Stimulated activated CD8-positive, alpha-beta memory T cell treated with anti-CD3 and anti-CD28 coated beads, Interleukin-4, amount 100 ng/mL, for 4 hours (primary cell): ENCODE measurements at regions not wholly inside any gene's neighbourhood (a gene's known extent, or its start where the extent isn't known, plus 50 kb on each side); places are given as distances from the start of the nearest gene placed in this dataset.
"Not testable (repeated sequence)": the region's sequence is repeated elsewhere in the genome, so short reads cannot be mapped to it uniquely, and the experiment has no call there.

ENCODE experiments used
- DNase-seq, 2 donors: peaks; one replicate each; pipeline ENCODE4 v3.0.0-alpha.2; 2020; ENCODE audit warnings: low read depth in 2 of 2, low spot score in 1 of 2

- DNase-seq = no peak
Measured at GRCh38 chr20:33908336-33908735, 85.4 kb upstream of the RALY start.

DNA sequence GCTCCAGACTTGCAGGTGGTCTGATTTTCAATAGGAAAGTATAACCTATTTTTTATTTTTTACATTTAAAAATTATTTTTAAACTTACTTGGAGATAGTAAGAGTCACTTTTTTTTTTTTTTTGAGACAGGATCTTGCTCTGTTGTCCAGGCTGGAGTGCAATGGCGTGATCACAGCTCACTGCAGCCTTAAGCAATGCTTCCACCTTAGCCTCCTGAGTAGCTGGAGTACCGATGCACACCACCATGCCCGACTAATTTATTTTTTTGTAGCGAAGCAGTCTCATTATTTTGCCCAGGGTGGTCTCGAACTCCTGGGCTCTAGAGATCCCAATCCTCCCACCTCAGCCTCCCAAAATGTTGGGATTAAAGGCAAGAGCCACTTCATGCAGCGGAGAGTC lies 84.8 kb upstream of the RALY start:
- no peak for DNase-seq

DNA sequence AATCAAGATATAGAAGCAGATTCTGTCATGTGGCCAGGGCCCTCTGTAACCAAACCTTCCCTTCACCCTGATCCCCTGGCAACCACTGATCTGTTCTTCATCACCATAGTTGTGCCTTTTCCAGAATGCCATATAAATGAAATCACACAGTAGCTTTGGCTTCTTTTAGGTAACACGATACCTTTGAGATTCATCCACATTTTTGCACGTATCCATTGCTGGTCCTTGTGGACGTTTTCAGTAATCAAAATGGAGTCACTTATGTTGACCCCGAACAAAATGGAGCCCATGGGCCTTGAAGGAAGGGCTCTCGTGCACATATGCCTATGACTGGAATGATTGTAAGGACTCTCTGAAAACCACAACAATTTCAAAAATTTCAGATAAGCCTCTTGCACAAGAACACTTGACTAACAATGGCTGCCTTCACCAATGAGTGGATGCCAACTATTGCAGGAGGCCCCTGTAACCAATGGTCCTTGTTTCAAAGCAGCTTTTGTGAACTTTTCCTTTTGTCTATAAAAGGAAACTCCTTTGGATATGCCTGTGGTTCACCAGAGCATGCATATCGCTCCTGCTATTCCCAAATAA lies 84.3 kb upstream of the RALY start:
- no peak for DNase-seq

DNA sequence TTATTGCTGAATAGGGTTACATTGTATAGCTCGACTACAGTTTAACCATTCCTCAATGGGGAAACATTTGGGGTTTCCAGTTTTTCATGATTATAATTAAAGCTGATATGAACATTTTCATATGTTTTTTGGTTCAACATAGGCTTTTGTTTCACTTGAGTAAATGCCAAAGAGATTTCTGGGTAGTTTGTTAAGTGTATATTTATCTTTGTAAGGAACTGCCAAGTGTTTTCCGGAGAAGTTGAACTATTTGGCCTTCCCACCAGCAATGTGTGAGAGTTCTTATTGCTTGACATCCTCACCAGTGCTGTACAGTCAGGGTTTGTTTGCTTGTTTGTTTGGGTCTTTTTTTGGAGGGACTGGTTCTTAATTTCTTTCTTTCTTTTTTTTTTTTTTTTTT lies 83.7 kb upstream of the RALY start:
- DNase-seq = no peak

DNA sequence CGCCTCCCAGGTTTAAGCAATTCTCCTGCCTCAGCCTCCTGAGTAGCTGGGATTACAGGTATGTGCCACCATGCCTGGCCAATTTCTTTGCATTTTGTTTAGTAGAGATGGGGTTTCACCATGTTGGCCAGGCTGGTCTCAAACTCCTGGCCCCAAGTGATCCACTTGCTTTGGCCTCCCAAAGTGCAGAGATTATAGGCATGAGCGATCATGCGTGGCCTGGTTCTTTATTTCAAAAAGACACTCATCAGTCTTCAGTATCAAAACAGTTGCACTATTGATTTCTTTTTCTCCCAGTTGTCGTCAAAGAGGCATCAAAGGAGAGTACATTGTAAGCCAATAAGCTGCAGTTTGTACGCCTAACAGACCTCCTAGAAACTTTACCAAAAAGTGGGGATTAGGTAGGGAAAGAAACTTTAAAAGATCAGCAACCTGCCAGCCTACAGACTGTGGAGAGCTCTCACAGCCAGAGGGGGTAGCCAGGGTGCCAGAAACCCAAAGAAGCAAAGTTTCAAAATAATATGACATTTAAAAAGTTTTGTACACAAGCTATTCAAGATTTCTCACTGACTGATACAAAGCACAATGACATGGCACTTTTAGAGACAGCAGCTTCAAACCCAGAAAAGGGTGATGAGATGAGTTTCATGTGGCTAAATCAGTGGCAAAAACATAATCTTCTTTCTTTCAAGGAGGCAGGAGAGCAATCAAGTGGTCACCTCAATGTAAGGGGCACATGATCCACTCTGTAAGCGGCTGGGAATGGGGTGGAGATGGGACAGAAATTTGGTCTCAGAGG lies 83.0 kb upstream of the RALY start:
- no peak for DNase-seq

DNA sequence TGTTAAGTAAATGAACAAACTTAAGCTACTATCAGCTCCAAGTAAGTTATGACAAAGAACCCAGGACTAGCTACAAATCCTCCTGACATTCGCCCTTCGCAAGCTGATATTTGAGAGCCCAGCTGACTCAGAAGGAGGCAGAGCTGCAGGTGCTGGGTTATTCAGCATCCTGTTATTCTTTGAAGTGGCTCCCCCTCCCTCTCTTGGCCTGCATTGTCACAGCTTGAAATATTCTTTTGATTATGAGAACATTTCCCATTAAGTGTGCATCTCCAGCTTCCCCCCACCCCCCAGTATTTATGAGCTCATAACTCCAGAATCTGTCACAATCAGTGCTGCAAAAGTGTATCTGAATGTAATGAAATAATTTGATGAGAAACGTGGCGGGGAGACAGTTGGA lies 78.8 kb upstream of the RALY start:
- peak; percentile 8 to 9 for DNase-seq

GRCh38 chr20:33915726-33916331 lies 77.9 kb upstream of the RALY start:
- DNase-seq = peak; percentile 20 to 24

- no peak for DNase-seq
Measured at GRCh38 chr20:33916768-33917167, 76.9 kb upstream of the RALY start.

DNA sequence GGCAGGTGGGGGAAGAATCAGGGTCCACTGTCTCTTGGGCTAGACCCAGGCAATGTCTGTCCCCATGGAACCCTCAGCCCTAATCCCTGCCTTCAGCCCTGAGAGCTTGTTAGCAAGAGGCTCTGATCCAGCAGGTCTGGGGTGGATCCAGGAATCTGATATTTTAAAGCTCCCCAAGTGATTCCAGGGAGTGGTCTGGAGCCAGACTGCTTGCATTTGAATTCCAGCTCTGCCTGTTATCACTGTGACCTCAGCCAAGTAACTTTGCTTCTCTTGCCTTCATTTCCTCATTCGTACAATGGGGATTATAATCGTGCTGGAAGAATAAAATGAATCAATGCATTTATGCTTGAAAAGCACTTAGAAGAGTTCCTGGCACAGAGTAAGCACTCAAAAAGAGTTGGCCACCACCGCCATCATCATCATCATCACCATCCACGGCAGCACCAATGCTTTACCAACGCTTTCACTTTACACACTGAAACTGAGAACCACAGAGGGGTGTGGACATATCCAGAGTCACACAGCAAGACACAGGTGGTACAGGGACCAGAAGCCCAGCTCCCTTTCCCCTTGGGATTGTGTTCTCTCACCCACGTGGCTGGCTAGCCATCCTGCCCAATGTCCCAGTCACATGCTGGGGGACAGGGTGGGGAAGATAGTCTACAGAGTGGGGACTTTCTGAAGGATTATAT lies 75.7 kb upstream of the RALY start:
- DNase-seq = no peak

- no peak for DNase-seq
Measured at GRCh38 chr20:33918662-33919061, 75.0 kb upstream of the RALY start.

DNA sequence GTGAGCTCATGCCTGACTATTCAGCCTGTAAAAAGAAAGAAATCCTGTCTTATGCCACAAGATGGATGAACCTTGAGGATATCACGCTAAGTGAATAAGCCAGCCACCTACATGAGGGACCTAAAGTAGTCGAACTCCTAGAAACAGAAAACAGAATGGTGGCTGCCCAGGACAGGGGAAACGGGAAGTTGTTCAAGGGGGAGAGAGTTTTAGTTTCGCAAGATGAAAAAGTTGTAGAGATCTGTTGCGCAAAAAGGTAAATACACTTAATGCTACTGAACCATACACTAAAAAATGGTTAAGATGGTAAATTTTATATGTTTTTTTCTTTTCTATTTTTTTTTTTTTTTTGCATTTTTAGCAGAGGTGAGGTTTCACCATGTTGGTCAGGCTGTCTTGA lies 74.1 kb upstream of the RALY start:
- no peak for DNase-seq

DNA sequence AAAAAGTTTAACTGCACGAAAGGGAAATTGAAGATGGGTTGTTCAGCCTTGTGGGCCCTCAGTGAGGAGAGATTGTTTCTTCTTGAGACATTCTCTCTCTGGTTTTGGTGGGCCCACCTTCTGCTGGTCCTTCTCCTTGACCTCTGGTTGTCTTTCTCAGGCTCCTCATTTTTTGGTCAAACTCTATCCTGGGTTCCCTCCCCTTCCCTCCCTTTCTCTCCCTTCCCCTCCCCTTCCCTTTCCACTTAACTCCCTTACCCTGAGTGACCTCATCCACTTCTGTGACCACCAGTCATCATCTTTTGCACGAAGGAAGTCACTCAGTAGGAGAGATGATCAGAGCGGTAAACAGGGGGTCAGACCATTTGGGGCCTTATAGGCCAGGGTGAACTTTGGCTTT lies 71.5 kb upstream of the RALY start:
- DNase-seq = no peak

DNA sequence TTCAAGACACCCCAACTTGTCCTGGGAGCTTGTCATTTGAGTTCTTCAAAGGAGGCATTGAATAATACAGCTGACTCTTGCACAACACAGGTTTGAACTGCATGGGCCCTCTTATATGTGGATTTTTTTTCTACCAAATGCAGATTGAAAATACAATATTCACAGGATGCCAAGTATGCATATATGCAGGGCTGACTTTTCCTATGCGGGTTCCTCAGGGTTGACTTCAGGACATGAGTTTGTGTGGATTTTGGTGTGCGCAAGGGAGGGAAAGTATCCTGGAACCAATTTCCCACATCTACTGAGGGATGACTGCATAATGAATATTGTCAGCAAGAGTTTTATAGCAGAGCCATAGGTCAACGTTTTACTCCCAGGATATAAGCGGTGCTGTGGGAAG lies 70.0 kb upstream of the RALY start:
- DNase-seq = no peak

DNA sequence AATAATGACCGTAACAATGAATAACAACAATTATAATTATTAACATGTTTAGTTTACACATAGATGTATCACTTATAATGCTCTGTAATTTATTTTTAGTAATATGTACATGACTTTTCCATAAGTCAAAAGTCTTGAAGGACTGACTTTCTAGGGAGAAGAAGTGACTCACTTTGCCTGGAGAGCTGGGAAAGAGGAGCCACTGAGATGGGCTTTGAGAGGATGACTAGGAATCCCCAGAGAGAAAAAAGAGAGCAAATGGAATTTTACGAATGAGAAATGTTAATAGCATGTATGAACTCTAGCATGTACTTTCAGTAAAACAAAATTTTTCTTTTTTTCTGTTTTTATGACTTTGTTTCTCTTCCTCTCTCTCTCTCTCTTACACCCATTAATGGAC lies 67.8 kb upstream of the RALY start:
- no peak for DNase-seq

DNA sequence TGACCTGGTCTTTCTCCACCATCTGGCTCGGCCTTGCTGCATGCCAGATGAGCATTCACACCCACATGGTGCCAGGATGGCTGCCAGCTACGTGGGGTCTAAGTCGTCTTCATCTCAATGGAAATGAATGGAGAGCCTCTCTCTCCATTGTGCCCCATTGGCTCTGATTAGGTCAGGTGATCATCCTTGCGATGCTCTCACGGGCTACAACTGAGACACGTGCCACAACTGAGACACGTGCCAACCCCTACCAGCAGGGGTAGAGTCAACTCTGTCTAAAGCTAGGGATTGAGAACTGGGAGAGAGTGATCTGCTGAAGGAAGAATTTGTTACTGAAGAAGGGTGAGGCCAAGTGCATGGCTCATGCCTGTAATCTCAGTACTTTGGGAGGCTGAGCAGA lies 67.3 kb upstream of the RALY start:
- DNase-seq = no peak

DNA sequence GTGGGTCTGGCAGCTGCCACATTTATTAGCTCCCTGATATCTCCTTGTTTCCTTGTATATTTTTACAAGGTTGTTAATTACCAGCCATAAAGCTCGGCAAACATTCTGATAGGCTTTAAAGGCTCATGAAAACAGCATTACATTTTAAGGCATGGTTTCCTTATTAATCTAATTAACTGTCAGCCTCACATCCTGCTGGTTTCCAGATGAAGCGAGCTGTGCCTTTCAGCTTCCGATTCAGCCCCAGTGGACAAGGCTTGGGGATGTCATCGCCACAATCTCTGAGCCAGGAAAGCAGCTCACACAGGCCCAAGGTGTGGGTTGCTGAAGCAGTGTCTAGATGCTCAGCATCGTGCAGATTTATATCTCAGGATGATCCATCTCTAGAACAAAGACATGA lies 66.0 kb upstream of the RALY start:
- DNase-seq = no peak

DNA sequence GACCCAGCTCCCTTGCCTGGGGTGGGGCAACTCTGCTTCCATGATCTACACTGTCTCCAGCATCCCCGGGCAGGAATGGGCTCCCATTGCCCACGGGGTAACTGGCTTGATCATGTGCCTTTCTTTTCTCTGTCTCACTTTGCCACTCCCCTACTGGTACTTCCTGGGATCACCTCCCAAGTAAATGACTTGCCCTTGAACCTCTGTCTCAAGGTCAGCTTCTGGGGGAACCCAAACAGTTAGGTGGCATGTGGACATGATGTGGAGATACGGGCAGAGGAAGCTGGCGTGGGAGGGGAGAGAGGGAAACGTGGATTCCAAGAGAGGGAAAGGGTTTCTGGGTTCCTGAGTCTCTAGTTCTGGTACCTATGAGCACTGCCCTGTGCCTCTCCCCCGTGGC lies 63.8 kb upstream of the RALY start:
- no peak for DNase-seq

- peak in 1 of 2 donors; percentile 10 for DNase-seq
Measured at GRCh38 chr20:33933469-33933909, 60.2 kb upstream of the RALY start.

- no peak for DNase-seq
Measured at GRCh38 chr20:33936656-33937055, 57.1 kb upstream of the RALY start.

DNA sequence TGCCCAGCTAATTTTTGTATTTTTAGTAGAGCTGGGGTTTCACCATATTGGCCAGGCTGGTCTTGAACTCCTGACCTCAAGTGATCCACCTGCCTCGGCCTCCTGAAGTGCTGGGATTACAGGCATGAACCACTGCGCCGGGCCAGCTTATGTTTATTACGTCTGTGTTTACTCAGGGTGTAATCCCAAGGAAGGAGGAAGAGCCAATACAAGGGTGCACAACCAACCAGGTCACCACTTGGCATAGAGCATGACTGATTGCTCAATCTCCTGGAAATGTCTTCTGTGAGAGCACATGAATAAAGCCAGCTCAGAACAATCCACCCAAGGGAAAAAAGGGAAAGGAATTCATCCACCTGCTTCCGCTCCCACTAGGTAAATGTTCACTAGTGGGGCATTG lies 54.7 kb upstream of the RALY start:
- DNase-seq = not testable (repeated sequence)

- no peak for DNase-seq
Measured at GRCh38 chr20:33940666-33941065, 53.0 kb upstream of the RALY start.
